Transverse colon (tissue), 4 donors: ENCODE measurements at regions not wholly inside any gene's neighbourhood (a gene's known extent, or its start where the extent isn't known, plus 50 kb on each side); places are given as distances from the start of the nearest gene placed in this dataset.

Source experiments
- EP300 ChIP-seq: sonication (generic); formaldehyde crosslinking; IDR thresholded peaks from one replicate; pipeline ENCODE4 v1.6.1; 2017; ENCODE audit warnings: antibody characterized with exemption, low read depth
- POLR2A ChIP-seq: fragments of 450-650 bp; IDR thresholded peaks from one replicate; pipeline ENCODE4 v1.6.1; 2016; ENCODE audit warnings: antibody characterized with exemption, mild to moderate bottlenecking, moderate library complexity
- POLR2AphosphoS5 ChIP-seq, 3 donors: sonication (generic); formaldehyde crosslinking; IDR thresholded peaks; one replicate each; pipeline ENCODE4 v1.6.1; 2016; ENCODE audit warnings: antibody characterized with exemption in 3 of 3
- TF ChIP-seq, protein P1 (sequence below), 5 experiments: fragments of 200-600 bp in 3 of 5; fragments of 450-650 bp in 2 of 5; sonication (generic) in 3 of 5; IDR thresholded peaks; 1 replicate in 2 of 5; 2 replicates in 3 of 5; pipeline ENCODE4 v1.5.1; 2016 to 2017; ENCODE audit warnings: antibody characterized with exemption in 5 of 5, inconsistent platforms in 3 of 5, mild to moderate bottlenecking in 2 of 5, moderate library complexity in 1 of 5

DNA sequence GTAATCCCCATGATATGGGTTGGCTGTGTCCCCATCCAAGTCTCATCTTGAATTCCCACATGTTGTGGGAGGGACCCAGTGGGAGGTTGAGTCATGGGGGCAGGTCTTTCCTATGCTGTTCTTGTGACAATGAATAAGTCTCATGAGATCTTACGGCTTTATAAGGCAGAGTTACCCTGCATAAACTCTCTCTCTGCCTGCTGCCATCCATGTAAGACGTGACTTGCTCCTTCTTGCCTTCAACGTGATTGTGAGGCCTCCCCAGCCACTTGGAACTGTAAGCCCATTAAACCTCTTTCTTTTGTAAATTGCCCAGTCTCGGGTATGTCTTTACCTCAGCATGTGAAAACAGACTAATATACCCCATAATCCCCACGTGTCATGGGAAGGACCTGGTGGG is 61.9 kb upstream of the LDAH start:
- TF ChIP-seq, protein P1, sequence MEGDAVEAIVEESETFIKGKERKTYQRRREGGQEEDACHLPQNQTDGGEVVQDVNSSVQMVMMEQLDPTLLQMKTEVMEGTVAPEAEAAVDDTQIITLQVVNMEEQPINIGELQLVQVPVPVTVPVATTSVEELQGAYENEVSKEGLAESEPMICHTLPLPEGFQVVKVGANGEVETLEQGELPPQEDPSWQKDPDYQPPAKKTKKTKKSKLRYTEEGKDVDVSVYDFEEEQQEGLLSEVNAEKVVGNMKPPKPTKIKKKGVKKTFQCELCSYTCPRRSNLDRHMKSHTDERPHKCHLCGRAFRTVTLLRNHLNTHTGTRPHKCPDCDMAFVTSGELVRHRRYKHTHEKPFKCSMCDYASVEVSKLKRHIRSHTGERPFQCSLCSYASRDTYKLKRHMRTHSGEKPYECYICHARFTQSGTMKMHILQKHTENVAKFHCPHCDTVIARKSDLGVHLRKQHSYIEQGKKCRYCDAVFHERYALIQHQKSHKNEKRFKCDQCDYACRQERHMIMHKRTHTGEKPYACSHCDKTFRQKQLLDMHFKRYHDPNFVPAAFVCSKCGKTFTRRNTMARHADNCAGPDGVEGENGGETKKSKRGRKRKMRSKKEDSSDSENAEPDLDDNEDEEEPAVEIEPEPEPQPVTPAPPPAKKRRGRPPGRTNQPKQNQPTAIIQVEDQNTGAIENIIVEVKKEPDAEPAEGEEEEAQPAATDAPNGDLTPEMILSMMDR (IDR thresholded peaks at IDR 0.05), result no peak
- no peak for TF ChIP-seq POLR2A
- TF ChIP-seq EP300, result no peak
- TF ChIP-seq POLR2AphosphoS5 (IDR thresholded peaks at IDR 0.05), result no peak
